Liver (tissue), 3 donors: ENCODE measurements at regions not wholly inside any gene's neighbourhood (a gene's known extent, or its start where the extent isn't known, plus 50 kb on each side); places are given as distances from the start of the nearest gene placed in this dataset.

Experiments
- CTCF ChIP-seq: fragments of 150-350 bp; IDR thresholded peaks from 2 replicates; pipeline ENCODE4 v1.5.1; 2017; ENCODE audit warnings: improper control_type of control experiment, low read depth, low read length; ENCODE audit not compliant: missing input control
- FOXA1 ChIP-seq: IDR thresholded peaks from 2 replicates; pipeline ENCODE4 v1.6.1; 2016; ENCODE audit warnings: antibody characterized with exemption
- GABPA ChIP-seq, 2 donors: IDR thresholded peaks in 1 of 2; conservative IDR thresholded peaks in 1 of 2; 2 replicates each; pipeline ENCODE4 v1.6.1; 2016; ENCODE audit warnings: antibody characterized with exemption in 2 of 2, mild to moderate bottlenecking in 1 of 2, moderate library complexity in 1 of 2
- HNF4G ChIP-seq: IDR thresholded peaks from 2 replicates; pipeline ENCODE4 v1.6.1; 2016; ENCODE audit warnings: antibody characterized with exemption
- JUND ChIP-seq, 2 donors: IDR thresholded peaks; 2 replicates each; pipeline ENCODE4 v1.6.1; 2016; ENCODE audit warnings: antibody characterized with exemption in 2 of 2
- MAX ChIP-seq: IDR thresholded peaks from 2 replicates; pipeline ENCODE4 v1.6.1; 2016; ENCODE audit warnings: antibody characterized with exemption
- RAD21 ChIP-seq, 2 donors: IDR thresholded peaks; 2 replicates each; pipeline ENCODE4 v1.6.1; 2016; ENCODE audit warnings: antibody characterized with exemption in 2 of 2, mild to moderate bottlenecking in 2 of 2
- RXRA ChIP-seq, 2 donors: IDR thresholded peaks; 2 replicates each; pipeline ENCODE4 v1.6.1; 2017 to 2018; ENCODE audit warnings: antibody characterized with exemption in 2 of 2, mild to moderate bottlenecking in 1 of 2
- SP1 ChIP-seq: IDR thresholded peaks from 2 replicates; pipeline ENCODE4 v1.6.1; 2018; ENCODE audit warnings: antibody characterized with exemption, mild to moderate bottlenecking
- TAF1 ChIP-seq: conservative IDR thresholded peaks from 2 replicates; pipeline ENCODE4 v1.6.1; 2016; ENCODE audit warnings: antibody characterized with exemption, mild to moderate bottlenecking
- YY1 ChIP-seq: IDR thresholded peaks from 2 replicates; pipeline ENCODE4 v1.6.1; 2016; ENCODE audit warnings: antibody characterized with exemption, mild to moderate bottlenecking
- ZBTB33 ChIP-seq: IDR thresholded peaks from 2 replicates; pipeline ENCODE4 v1.6.1; 2016; ENCODE audit warnings: antibody characterized with exemption
- TF ChIP-seq, protein P1 (sequence below): IDR thresholded peaks from 2 replicates; pipeline ENCODE4 v1.6.1; 2016; ENCODE audit warnings: antibody characterized with exemption, mild to moderate bottlenecking
- TF ChIP-seq, protein P2 (sequence below): IDR thresholded peaks from 2 replicates; pipeline ENCODE4 v1.6.1; 2016; ENCODE audit warnings: antibody characterized with exemption
- donor health status: healthy.
- donor health status: healthy.

DNA sequence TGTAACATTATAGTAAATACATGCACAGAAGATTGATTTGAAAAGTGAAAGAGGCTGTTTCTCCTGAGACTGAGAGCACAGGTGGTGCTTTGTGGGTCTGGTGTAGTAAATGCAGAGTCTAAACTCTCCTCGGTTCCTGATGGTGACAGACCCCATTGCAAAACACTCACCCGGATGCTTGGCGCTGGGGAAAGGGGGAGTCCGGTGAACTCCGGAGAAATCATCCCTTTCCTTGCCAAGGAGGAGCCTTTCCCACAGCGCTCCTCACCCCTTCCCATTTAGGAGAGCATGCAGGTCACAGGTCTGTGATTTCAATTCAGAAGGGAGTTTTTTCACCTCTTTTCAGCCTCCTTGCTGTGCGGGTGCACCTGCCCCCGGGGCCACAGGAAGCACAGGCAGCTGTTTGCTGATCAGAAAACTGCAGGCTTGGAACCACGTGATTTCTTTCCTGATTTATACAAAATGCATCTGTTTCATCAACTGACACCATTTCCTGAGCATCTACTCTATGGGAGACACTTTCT is 75.6 kb upstream of the LYZL2 start:
- TF ChIP-seq CTCF: no peak
- TF ChIP-seq MAX: no peak
- no peak for TF ChIP-seq YY1
- TF ChIP-seq ZBTB33: no peak
- TF ChIP-seq, protein P1, sequence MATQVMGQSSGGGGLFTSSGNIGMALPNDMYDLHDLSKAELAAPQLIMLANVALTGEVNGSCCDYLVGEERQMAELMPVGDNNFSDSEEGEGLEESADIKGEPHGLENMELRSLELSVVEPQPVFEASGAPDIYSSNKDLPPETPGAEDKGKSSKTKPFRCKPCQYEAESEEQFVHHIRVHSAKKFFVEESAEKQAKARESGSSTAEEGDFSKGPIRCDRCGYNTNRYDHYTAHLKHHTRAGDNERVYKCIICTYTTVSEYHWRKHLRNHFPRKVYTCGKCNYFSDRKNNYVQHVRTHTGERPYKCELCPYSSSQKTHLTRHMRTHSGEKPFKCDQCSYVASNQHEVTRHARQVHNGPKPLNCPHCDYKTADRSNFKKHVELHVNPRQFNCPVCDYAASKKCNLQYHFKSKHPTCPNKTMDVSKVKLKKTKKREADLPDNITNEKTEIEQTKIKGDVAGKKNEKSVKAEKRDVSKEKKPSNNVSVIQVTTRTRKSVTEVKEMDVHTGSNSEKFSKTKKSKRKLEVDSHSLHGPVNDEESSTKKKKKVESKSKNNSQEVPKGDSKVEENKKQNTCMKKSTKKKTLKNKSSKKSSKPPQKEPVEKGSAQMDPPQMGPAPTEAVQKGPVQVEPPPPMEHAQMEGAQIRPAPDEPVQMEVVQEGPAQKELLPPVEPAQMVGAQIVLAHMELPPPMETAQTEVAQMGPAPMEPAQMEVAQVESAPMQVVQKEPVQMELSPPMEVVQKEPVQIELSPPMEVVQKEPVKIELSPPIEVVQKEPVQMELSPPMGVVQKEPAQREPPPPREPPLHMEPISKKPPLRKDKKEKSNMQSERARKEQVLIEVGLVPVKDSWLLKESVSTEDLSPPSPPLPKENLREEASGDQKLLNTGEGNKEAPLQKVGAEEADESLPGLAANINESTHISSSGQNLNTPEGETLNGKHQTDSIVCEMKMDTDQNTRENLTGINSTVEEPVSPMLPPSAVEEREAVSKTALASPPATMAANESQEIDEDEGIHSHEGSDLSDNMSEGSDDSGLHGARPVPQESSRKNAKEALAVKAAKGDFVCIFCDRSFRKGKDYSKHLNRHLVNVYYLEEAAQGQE: no peak
- no peak for TF ChIP-seq JUND (IDR thresholded peaks at IDR 0.05)
- TF ChIP-seq HNF4G: no peak
- TF ChIP-seq TAF1: no peak
- TF ChIP-seq, protein P2, sequence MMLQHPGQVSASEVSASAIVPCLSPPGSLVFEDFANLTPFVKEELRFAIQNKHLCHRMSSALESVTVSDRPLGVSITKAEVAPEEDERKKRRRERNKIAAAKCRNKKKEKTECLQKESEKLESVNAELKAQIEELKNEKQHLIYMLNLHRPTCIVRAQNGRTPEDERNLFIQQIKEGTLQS: no peak
- no peak for TF ChIP-seq RAD21 (IDR thresholded peaks at IDR 0.05)
- no peak for TF ChIP-seq RXRA (IDR thresholded peaks at IDR 0.05)
- no peak for TF ChIP-seq GABPA (IDR thresholded peaks at IDR 0.05 in 1 of 2, conservative IDR thresholded peaks at IDR 0.05 in 1 of 2)
- TF ChIP-seq SP1: no peak
- TF ChIP-seq FOXA1: no peak
